ENCODE measurements at regions not wholly inside any gene's neighbourhood (a gene's known extent, or its start where the extent isn't known, plus 50 kb on each side); places are given as distances from the start of the nearest gene placed in this dataset.
A peak's percentile ranks its signal among the peaks of the same experiment; 100 is the strongest.

DNA sequence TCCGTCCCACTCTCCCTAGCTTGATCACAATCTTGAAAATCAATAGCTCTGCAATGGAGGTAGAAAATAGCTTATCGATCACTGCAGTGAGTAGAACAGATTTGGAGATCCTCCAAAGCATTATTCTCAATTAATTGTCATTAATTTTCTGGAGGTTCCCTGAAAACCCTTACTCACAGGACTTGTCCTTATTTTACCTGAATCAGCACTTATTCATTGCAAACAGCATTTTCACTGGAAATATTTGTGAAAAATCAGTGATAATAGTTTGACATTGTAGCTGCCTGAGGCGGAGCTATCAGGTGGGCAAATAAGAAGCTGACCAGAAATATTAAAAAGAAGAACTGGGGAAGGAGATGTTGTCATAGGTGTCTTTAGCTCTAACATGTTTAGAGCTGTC is 294.6 kb upstream of the ZSWIM2 start:
- TF ChIP-seq, protein P1, sequence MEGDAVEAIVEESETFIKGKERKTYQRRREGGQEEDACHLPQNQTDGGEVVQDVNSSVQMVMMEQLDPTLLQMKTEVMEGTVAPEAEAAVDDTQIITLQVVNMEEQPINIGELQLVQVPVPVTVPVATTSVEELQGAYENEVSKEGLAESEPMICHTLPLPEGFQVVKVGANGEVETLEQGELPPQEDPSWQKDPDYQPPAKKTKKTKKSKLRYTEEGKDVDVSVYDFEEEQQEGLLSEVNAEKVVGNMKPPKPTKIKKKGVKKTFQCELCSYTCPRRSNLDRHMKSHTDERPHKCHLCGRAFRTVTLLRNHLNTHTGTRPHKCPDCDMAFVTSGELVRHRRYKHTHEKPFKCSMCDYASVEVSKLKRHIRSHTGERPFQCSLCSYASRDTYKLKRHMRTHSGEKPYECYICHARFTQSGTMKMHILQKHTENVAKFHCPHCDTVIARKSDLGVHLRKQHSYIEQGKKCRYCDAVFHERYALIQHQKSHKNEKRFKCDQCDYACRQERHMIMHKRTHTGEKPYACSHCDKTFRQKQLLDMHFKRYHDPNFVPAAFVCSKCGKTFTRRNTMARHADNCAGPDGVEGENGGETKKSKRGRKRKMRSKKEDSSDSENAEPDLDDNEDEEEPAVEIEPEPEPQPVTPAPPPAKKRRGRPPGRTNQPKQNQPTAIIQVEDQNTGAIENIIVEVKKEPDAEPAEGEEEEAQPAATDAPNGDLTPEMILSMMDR (IDR thresholded peaks at IDR 0.05; ENCODE audit: low read depth, low read length): no peak
- no peak overlapping the region for H3K4me3 ChIP-seq (ENCODE audit: low read depth, low read length)

DNA sequence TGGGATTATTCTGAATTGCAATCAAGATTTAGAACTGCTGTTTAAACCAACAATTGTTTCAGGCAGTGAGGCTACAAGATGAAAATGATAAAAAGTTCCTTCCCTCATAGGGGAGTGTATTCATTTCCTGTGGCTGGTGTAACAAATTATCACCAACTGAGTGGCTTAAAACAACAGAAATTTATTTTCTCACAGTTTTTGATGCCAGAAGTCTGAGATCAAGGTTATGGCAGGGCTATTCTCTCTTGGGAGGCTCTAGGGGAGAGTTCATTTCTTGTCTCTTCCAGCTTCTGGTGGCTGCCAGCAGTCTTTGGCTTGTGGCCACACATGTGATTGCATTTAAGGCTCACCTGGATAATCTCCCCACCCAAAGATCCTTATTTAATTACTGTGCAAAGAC is 290.5 kb upstream of the ZSWIM2 start:
- TF ChIP-seq, protein P1 (IDR thresholded peaks at IDR 0.05; ENCODE audit: low read depth, low read length): no peak

DNA sequence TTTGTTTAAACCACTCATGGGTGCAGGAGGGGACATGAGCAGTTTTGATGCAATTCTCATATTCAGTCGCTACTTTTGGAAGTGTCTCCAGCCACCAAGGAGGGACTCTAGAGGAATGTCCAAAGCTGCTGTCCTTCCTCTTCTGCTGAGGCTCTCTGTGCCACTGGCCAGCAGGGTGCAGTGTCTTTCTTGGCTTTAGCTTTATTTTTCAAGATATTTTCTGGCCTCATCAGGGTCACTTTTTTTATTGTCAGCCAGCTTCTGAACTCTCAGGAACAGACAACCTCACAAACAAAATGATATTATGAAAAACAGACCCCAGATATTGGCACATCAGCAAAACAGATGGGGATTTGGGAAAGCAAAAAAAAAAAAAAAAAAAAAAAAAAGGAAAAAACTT is 289.3 kb upstream of the ZSWIM2 start:
- TF ChIP-seq, protein P1 (IDR thresholded peaks at IDR 0.05; ENCODE audit: low read depth, low read length): peak; percentile 10; the same call in 1 of the 2 replicates
- H3K4me3 ChIP-seq (ENCODE audit: low read depth, low read length): no peak overlapping the region

More for the DNA sequence above, 290.5 kb upstream of the ZSWIM2 start:
- no peak overlapping the region for H3K4me3 ChIP-seq (ENCODE audit: low read depth, low read length)

DNA sequence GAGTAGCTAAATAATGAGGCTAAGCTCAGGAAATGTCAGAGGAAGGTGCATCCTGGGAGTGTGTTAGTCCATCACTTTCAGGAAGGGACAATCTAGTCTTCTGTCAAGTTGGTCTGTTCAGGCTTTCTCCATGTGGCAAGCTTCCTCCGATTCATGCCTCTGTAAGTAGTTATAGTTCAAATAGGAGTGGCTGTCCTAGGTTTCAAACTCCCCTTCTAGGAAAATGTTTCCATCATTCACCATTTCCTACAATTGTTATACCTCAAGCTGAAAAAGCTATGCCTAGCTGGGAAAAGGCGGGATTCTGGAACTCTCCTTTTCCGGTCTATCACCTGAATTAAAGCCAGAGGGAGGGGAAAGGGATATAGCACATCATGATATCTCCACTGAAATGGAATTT is 287.7 kb upstream of the ZSWIM2 start:
- TF ChIP-seq, protein P1 (IDR thresholded peaks at IDR 0.05; ENCODE audit: low read depth, low read length): no peak
- H3K4me3 ChIP-seq (ENCODE audit: low read depth, low read length): no peak overlapping the region

DNA sequence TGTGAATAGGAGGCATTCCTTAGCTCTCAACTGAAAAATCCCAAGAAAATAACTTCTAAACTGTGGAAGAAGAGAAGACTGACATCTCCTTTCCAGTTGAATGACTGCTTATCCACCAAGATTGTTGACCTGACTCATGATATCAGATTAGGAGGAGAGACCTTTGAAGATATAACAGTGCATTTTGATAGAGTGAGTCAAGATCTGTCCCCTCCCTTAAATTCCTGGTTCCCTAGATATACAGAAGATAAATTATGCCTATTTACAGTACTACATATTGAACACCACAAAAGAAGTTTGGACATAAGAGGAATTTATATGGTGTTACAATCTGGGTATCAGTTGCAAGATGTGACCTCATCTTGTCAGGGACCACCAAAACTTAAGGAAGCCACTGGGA is 285.3 kb upstream of the ZSWIM2 start:
- TF ChIP-seq, protein P1 (IDR thresholded peaks at IDR 0.05; ENCODE audit: low read depth, low read length): no peak
- no peak overlapping the region for H3K4me3 ChIP-seq (ENCODE audit: low read depth, low read length)

DNA sequence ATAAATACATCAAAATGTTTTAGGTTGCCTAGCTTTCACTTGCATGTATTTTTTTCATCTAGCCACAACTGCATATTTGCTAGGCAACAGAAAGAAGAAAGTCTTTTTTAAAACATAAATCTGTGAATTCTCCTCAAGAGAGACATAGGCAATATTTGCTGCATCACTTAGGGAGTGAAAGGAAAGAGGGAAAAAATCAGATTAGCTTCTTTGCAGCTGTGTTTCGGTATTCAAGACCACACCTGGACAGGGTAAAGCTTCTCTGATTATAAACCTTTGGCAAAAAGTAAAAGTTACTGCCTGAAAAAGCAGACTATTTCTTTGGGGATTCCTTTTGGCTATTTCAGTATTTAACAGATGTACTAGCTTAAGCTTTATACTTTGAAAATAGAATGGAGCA is 280.9 kb upstream of the ZSWIM2 start:
- TF ChIP-seq, protein P1 (IDR thresholded peaks at IDR 0.05; ENCODE audit: low read depth, low read length): no peak
- no peak overlapping the region for H3K4me3 ChIP-seq (ENCODE audit: low read depth, low read length)

DNA sequence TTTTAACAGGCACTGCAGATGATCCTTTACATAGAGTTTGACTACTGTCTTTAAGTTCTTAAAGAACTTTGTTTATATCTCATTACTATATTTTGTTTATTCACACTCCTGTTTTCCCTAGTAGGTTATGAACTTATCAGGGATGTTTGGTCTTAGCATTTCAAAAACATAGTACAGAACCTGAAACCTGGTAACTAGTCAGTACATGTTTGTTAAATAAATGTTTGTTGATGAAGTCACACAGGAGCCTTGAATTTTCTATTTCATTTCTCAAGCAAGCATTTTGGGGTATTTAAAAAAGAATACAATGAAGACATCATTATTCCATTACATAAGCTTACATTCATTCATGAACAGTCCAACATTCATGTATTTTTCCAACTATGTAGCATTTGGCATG is 280.3 kb upstream of the ZSWIM2 start:
- TF ChIP-seq, protein P1 (IDR thresholded peaks at IDR 0.05; ENCODE audit: low read depth, low read length): no peak

More for the DNA sequence above, 280.3 kb upstream of the ZSWIM2 start:
- H3K4me3 ChIP-seq (ENCODE audit: low read depth, low read length): no peak overlapping the region
